ENCODE measurements at regions not wholly inside any gene's neighbourhood (a gene's known extent, or its start where the extent isn't known, plus 50 kb on each side); places are given as distances from the start of the nearest gene placed in this dataset.
"Not testable (repeated sequence)": the region's sequence is repeated elsewhere in the genome, so short reads cannot be mapped to it uniquely, and the experiment has no call there.

- DNase-seq: no peak
These were observed 75.2 kb upstream of the CD28 start for GRCh38 chr2:203631068-203631757.

DNA sequence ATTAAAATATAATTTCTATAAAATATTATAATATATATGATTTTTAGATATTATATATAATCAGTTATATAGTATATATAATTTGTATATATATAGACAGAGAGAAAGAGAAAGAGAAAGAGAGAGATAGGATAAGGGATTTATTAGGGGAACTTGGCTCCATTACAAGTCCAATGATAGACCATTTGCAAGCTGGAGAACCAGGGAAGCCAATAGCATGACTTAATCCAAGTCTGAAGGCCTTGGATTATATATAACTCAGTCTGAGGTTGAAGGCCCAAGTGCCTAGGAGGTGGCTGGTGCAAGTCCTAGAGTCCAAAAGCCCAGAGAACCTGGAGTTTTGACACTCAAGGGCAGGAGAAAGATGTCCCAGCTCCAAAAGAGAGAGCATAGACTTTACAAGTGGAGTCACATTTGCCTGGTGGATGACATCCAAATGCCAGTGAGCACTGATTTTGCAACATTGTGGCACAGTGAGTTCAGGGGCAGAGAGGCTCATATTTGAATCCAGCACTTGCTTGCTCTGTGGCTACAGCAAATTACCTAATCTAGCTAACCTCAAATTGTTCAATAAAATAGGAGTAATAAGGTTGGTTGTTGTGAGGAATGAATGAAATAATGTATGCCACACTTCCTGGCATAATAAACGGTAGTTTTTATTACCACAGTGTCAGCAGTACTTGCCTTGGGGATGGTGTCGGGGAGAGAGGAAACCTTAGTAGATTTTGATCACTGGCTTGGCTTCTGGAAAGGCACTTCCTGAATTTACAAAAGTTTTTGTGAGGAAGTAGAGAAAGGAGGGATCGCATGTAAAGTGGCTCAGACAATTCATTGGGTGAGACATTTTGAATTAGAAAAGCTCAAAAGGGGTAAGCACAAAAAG lies 69.6 kb upstream of the CD28 start:
- no peak for DNase-seq

DNA sequence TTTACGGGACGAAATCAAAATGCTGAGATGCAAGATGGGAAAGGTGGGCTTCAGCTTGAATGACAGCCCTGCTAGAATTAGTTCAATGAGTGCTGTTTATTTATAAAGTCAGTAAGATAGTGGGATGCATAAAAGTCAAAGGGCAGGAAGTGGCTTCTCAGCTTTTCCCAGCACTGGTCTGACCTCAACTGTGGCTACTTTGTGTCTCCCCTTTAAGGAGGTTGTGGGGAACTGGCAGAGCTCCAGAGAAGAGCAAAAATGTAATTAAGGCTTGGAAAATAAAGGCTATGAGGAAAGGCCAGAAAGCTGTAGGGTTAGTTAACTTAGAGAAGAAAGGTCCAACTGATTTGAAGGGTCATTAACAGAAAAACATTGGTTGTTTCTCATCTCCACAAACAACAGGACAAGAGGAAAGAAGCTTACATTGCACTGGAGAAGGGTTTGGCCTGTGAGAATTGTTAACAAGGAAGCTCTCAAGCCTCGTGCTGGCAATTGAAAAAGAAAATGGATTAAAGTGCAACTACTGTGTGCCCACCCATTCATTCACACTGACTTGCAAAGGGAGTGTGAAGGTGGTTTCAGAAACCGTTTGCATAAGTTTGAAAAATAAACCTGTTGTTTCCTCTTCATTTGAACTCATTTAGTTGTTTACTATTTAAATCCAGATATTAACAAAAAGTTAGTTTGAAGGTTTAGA lies 68.8 kb upstream of the CD28 start:
- peak; percentile 17 for DNase-seq

DNA sequence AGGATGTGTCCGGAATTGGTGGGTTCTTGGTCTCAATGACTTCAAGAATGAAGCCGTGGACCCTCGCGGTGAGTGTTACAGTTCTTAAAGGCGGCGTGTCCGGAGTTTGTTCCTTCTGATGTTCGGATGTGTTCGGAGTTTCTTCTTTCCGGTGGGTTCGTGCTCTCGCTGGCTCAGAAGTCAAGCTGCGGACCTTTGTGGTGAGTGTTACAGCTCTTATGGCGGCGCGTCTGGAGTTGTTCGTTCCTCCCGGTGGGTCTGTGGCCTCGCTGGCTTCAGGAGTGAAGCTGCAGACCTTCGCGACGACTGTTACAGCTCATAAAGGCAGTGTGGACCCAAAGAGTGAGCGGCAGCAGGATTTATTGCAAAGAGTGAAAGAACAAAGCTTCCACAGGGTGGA lies 64.6 kb upstream of the CD28 start:
- not testable (repeated sequence) for DNase-seq

DNA sequence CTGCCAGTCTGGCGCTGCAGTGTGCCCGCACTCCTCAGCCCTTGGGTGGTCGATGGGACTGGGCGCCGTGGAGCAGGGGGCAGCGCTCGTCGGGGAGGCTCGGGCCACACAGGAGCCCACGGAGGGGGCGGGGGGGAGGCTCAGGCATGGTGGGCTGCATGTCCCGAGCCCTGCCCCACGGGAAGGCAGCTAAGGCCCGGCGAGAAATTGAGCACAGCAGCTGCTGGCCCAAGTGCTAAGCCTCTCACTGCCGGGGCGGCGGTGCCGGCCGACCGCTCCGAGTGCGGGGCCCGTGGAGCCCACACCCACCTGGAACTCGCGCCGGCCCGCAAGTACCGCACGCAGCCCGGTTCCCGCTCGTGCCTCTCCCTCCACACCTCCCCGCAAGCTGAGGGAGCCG lies 63.6 kb upstream of the CD28 start:
- not testable (repeated sequence) for DNase-seq

DNA sequence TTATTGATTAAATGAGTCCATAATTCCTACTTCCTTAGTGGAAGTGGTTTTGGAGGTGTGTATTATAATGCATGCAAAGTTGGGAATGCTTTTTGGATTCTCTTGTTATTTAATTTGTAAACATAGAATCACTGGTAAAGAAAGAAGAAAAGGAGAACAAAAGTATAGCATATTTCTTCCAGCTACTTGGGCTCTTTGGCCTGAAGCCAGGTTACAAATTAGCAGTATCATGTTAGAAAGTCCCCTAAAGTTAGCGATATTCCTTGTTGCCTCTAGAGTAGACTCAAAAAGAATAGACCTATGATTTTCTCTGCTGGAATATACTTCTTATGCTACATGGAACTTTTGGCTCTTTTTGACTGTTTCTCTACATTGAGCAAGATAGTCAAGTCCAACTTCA lies 60.6 kb upstream of the CD28 start:
- DNase-seq: no peak

DNA sequence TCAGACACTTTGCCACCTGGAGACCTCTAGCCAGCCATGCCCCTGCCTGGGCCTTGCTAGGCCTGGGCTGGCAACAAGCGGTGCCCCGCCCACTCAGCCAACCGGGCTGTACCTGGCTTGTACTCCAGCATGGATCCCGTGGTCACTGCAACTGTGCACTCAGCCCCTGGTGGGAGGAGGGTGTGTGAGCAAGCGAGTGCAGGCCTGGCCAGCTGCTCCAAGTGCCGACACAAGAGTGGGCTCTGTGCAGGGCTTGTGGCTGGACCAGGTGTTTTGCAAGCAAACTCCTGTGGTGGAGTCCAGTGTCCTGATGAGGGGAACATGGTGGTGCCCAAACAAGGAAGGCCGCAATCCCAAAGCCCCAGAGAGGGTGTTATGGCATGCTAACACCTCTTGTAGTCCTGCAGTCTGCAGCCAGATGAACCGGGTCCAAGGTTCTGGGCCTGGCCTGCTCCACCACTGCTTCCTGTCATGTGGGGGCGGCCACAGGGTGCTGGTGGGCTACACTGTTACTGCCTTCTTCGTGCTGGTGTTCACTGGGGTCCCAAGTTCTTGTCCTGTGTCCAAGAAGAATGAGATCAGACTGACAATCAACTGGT lies 60.1 kb upstream of the CD28 start:
- no peak for DNase-seq

DNA sequence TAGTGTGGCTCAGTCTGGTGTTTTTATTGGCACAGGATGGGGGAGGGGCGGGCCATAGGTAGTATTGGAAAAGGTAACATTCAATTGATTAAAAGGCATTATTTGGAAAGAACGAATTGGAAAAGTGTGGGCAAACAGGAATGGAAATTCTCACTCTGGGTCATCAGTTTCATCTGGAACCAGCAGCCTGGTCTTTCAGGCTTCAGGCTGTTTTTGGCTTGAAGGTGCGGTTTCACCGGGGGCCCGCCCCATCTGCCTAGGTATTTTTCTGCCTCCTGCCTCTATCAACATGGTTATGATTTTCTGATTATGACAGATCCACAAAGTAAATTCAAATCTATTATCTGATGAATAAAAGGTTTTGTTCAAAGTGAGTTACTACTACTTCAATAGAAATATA lies 59.5 kb upstream of the CD28 start:
- DNase-seq: no peak

- no peak for DNase-seq
These were observed 58.9 kb upstream of the CD28 start for GRCh38 chr2:203647579-203647978.

GRCh38 chr2:203648273-203648672 lies 58.2 kb upstream of the CD28 start:
- no peak for DNase-seq

GRCh38 chr2:203649176-203649814 lies 57.1 kb upstream of the CD28 start:
- no peak for DNase-seq

DNA sequence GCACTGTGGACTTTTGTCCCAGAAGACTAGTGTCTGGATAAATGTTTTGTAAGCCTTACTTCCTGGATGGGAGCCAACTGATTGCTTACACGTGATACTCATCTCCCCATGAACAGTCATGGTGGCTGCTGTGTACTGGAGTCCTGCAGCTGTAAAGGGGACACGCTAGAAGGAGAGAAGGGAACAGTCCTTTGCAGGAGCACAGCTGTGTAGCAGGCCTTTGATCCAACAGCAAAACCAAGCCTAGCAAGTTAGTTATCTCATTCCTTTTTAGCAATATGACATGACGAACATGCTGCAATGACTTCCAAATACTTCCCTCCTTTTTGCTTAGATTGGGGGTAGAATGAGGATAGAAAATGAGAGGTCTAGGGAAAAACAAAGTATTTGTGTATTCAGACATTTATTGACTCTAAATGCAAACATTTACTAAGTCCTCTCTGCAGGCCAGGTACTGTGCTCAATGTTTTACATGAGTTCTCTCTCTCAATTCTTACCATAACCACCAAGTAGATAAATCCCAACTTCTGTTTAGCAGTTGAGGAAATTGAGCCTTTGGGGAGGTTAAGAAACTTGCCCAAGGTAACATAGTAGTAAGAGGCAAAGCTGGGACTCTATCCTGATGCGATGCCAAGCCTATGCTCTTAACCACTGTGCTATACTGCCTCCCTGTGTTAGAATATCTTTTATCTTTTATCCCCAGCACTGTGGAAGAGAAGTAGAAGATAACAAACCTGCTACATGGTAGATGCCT lies 55.4 kb upstream of the CD28 start:
- DNase-seq: peak; percentile 29

- no peak for DNase-seq
These were observed 54.8 kb upstream of the CD28 start for GRCh38 chr2:203651621-203652020.

- DNase-seq: no peak
These were observed 51.6 kb upstream of the CD28 start for GRCh38 chr2:203654826-203655225.

DNA sequence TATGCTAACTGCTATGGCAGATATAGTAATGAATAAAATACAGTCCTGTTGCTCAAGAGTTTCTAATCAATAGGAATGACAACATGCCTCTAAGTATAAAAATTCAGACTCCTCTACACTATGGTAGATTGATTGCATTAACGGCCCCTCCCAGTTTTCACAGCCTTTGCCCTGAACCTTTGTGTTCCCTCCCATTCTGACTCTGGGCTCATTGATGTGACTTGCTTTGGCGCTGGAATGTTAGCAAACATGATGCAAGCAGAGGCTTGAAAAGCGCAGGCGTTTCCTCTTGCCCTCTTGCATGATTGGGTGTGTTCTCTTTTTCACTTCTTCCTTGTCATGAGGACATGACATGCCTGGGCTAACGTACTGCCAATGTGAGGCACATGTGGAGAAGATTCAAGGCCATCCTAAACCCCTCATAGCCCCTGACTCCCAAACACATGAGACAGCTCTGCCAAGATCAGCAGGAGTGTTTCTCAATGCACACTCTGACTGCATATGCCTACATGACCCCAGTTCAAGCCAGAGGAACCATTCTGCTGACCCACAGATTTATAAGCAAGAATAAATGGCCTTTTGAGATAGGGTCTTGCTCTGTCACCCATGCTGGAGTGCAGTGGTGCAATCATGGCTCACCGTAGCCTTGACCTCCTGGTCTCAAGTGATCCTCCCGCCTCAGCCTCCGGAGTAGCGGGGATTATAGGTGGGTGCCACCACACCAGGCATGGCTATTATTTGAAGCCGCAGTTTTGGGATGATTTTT lies 49.7 kb upstream of the CD28 start:
- peak; percentile 14 for DNase-seq
